Hepatocyte (in vitro differentiated cells): ENCODE measurements at regions not wholly inside any gene's neighbourhood (a gene's known extent, or its start where the extent isn't known, plus 50 kb on each side); places are given as distances from the start of the nearest gene placed in this dataset.
A peak's percentile ranks its signal among the peaks of the same experiment; 100 is the strongest.

ENCODE experiments used
- DNase-seq: peaks from one replicate; pipeline ENCODE4 v3.0.0-alpha.2; 2016; ENCODE audit warnings: low spot score
- H2AFZ ChIP-seq: fragments of 200-600 bp; sonication (generic); 2 replicates; pipeline ENCODE4 v1.6.0; 2016; ENCODE audit warnings: antibody characterized with exemption, mild to moderate bottlenecking
- H3K27ac ChIP-seq: fragments of 200-600 bp; sonication (generic); 2 replicates; pipeline ENCODE4 v1.5.1; 2016; ENCODE audit warnings: mild to moderate bottlenecking
- H3K27me3 ChIP-seq: fragments of 200-600 bp; sonication (generic); 2 replicates; pipeline ENCODE4 v1.6.1; 2016
- H3K36me3 ChIP-seq: fragments of 200-600 bp; sonication (generic); replicated peaks from 2 replicates; pipeline ENCODE4 v1.5.1; 2016; ENCODE audit warnings: low read depth; ENCODE audit not compliant: insufficient read depth
- H3K4me1 ChIP-seq: fragments of 200-600 bp; sonication (generic); 2 replicates; pipeline ENCODE4 v1.5.1; 2016; ENCODE audit warnings: mild to moderate bottlenecking, moderate library complexity; ENCODE audit not compliant: insufficient read depth
- H3K4me2 ChIP-seq: fragments of 200-600 bp; sonication (generic); 2 replicates; pipeline ENCODE4 v1.6.0; 2016
- H3K4me3 ChIP-seq: fragments of 200-600 bp; sonication (generic); 2 replicates; pipeline ENCODE4 v1.5.1; 2016; ENCODE audit warnings: mild to moderate bottlenecking
- H3K79me2 ChIP-seq: fragments of 200-600 bp; sonication (generic); 2 replicates; pipeline ENCODE4 v1.6.0; 2017; ENCODE audit warnings: mild to moderate bottlenecking
- H3K9me2 ChIP-seq: fragments of 200-600 bp; sonication (generic); replicated peaks from 2 replicates; pipeline ENCODE4 v1.6.0; 2017; ENCODE audit warnings: mild to moderate bottlenecking; ENCODE audit not compliant: insufficient read depth
- H3K9me3 ChIP-seq: fragments of 200-600 bp; sonication (generic); 2 replicates; pipeline ENCODE4 v1.5.1; 2016; ENCODE audit warnings: low read depth, mild to moderate bottlenecking
- H4K20me1 ChIP-seq: fragments of 200-600 bp; sonication (generic); 2 replicates; pipeline ENCODE4 v1.6.0; 2016; ENCODE audit warnings: mild to moderate bottlenecking; ENCODE audit not compliant: insufficient read depth, poor library complexity, severe bottlenecking
- CTCF ChIP-seq: fragments of 200-600 bp; sonication (generic); IDR thresholded peaks from 2 replicates; pipeline ENCODE4 v1.5.1; 2016; ENCODE audit warnings: antibody characterized with exemption, mild to moderate bottlenecking; ENCODE audit not compliant: poor library complexity
- EZH2 ChIP-seq: fragments of 200-600 bp; sonication (generic); IDR thresholded peaks from 2 replicates; pipeline ENCODE4 v1.6.1; 2016; ENCODE audit warnings: antibody characterized with exemption, mild to moderate bottlenecking, borderline replicate concordance
- EZH2phosphoT487 ChIP-seq: fragments of 200-600 bp; sonication (generic); IDR thresholded peaks from one replicate; pipeline ENCODE4 v1.6.1; 2018; ENCODE audit warnings: antibody characterized with exemption, mild to moderate bottlenecking, low read depth, moderate library complexity; ENCODE audit not compliant: unreplicated experiment, severe bottlenecking
- WGBS: methylation state at CpG from one replicate; pipeline ENCODE4 v1.1.6; 2016; ENCODE audit warnings: low lambda C conversion rate; ENCODE audit errors: missing lambda C conversion rate; 5-methylcytosine and 5-hydroxymethylcytosine counted together

GRCh38 chr3:170730071-170730812 lies 139.8 kb downstream of the RPL22L1 start:
- no peak overlapping the region for H3K4me3 ChIP-seq
- H3K4me1 ChIP-seq = no peaks in the 10 kb centered on the region
- no peak for DNase-seq
- H3K27ac ChIP-seq = peak overlapping the region; percentile 6
- no peak overlapping the region for H2AFZ ChIP-seq
- H4K20me1 ChIP-seq = no peaks in the 10 kb centered on the region
- H3K36me3 ChIP-seq = no peaks in the 10 kb centered on the region
- TF ChIP-seq EZH2phosphoT487 (no peak), EZH2 (no peak), CTCF (no peak)
- 81% methylated on average over 4 of the region's 4 CpGs for WGBS
- no peaks in the 10 kb centered on the region for H3K9me3 ChIP-seq
- H3K27me3 ChIP-seq = no peaks in the 10 kb centered on the region
- no peaks in the 10 kb centered on the region for H3K9me2 ChIP-seq
- no peak overlapping the region for H3K4me2 ChIP-seq
- no peaks in the 10 kb centered on the region for H3K79me2 ChIP-seq

- Histone ChIP-seq H3K27me3 (no peaks in the 10 kb centered on the region), H3K4me2 (no peak overlapping the region), H4K20me1 (no peaks in the 10 kb centered on the region), H3K27ac (no peak overlapping the region), H3K36me3 (no peaks in the 10 kb centered on the region), H3K79me2 (no peaks in the 10 kb centered on the region), H3K9me3 (no peaks in the 10 kb centered on the region), H3K4me1 (no peaks in the 10 kb centered on the region), H3K4me3 (no peak overlapping the region), H2AFZ (no peak overlapping the region), H3K9me2 (no peaks in the 10 kb centered on the region)
- TF ChIP-seq CTCF (no peak), EZH2 (no peak), EZH2phosphoT487 (no peak)
- WGBS = 96% methylated on average over 3 of the region's 3 CpGs
- DNase-seq = no peak
Observed at GRCh38 chr3:170728181-170728580, 141.8 kb downstream of the RPL22L1 start.

GRCh38 chr3:170727754-170728153 lies 141.9 kb upstream of the SLC7A14 start:
- DNase-seq = no peak
- Histone ChIP-seq H3K36me3 (no peaks in the 10 kb centered on the region), H4K20me1 (no peaks in the 10 kb centered on the region), H3K4me2 (no peak overlapping the region), H3K9me2 (no peaks in the 10 kb centered on the region), H3K27ac (peak overlapping the region; percentile 60), H3K4me3 (no peak overlapping the region), H3K79me2 (no peaks in the 10 kb centered on the region), H3K9me3 (no peaks in the 10 kb centered on the region), H3K4me1 (no peaks in the 10 kb centered on the region), H2AFZ (no peak overlapping the region), H3K27me3 (no peaks in the 10 kb centered on the region)
- TF ChIP-seq CTCF (no peak), EZH2 (no peak), EZH2phosphoT487 (no peak)
- 93% methylated on average over 3 of the region's 3 CpGs for WGBS
